K562 (cell line): ENCODE measurements at regions not wholly inside any gene's neighbourhood (a gene's known extent, or its start where the extent isn't known, plus 50 kb on each side); places are given as distances from the start of the nearest gene placed in this dataset.

Experiments used
- ATAC-seq: fragments of 200-7000 bp; cut with Tn5 transposase; 3 replicates; pipeline ENCODE4 v1.9.1; 2020; ENCODE audit warnings: moderate library complexity
- BruUV-seq: library from RNA; stranded (reverse); fragments of 400-500 nt; replicated peaks from 2 replicates; lab custom pipeline; 2021; lab: Mats Ljungman, UMichigan
- CTCF ChIA-PET: fragments of 300-600 bp; formaldehyde crosslinking; extraction: SDS; loops from one replicate; lab custom pipeline; 2021; ENCODE audit warnings: low intra/inter-chr PET ratio; lab: Yijun Ruan, JAX
- POLR2A ChIA-PET: fragments of 300-600, 350-650 bp; sonication (Branson Sonifier 250); formaldehyde crosslinking; extraction: SDS; loops from one replicate; lab custom pipeline; 2021; ENCODE audit warnings: antibody characterized with exemption, inconsistent platforms; lab: Yijun Ruan, JAX
- DNase-seq, 4 experiments: peaks; one replicate each; pipeline versions ENCODE4 v3.0.0 to v3.0.0-alpha.2; 2011 to 2018; ENCODE audit warnings: low spot score in 3 of 4, mixed read lengths in 3 of 4; ENCODE audit errors: extremely low read depth in 1 of 4
- FAIRE-seq: peaks from 2 replicates; lab custom pipeline; 2011; peaks lifted over from hg19 to GRCh38; lab: Jason Lieb, UNC
- H2AFZ ChIP-seq: 2 replicates; pipeline ENCODE4 v1.6.0; 2011; ENCODE audit warnings: low read depth, low read length, control low read depth, inconsistent platforms
- H3K27ac ChIP-seq: fragments of 200-600 bp; 3 replicates; pipeline ENCODE4 v1.8.0; 2011; ENCODE audit warnings: low read depth, mild to moderate bottlenecking, control low read depth, inconsistent platforms, low read length, moderate library complexity, mixed read lengths; ENCODE audit errors: extremely low read depth
- H3K27me3 ChIP-seq, 2 experiments: fragments of 300-600 bp in 1 of 2; 2 replicates in 1 of 2; 3 replicates in 1 of 2; pipeline versions ENCODE4 v1.6.0 to v1.8.0; 2011; ENCODE audit warnings: inconsistent platforms in 2 of 2, low read length in 2 of 2, mild to moderate bottlenecking in 1 of 2, mixed read lengths in 1 of 2, moderate library complexity in 1 of 2; ENCODE audit not compliant: control insufficient read depth in 2 of 2, insufficient read depth in 2 of 2
- H3K36me3 ChIP-seq: fragments of 300-600 bp; 3 replicates; pipeline ENCODE4 v1.8.0; 2011; ENCODE audit warnings: mild to moderate bottlenecking, low read length, inconsistent platforms; ENCODE audit not compliant: control insufficient read depth, insufficient read depth
- H3K4me1 ChIP-seq, 2 experiments: fragments of 200-600 bp in 1 of 2; replicated peaks in 1 of 2; 2 replicates in 1 of 2; 3 replicates in 1 of 2; pipeline versions ENCODE4 v1.5.1 to v1.8.0; 2011; ENCODE audit warnings: inconsistent platforms in 2 of 2, low read length in 2 of 2, mild to moderate bottlenecking in 1 of 2, mixed read lengths in 1 of 2, moderate library complexity in 1 of 2; ENCODE audit not compliant: control insufficient read depth in 2 of 2, insufficient read depth in 2 of 2
- H3K4me2 ChIP-seq: 2 replicates; pipeline ENCODE4 v1.6.1; 2011; ENCODE audit warnings: low read length, control low read depth, inconsistent platforms, mixed read lengths; ENCODE audit not compliant: insufficient read depth
- H3K4me3 ChIP-seq: fragments of 200-600 bp; sonication (generic), shearing (Covaris generic); 2 replicates; pipeline ENCODE4 v1.5.1; 2016; ENCODE audit warnings: control low read depth, inconsistent platforms
- H3K79me2 ChIP-seq: fragments of 200-600 bp; 3 replicates; pipeline ENCODE4 v1.8.0; 2011; ENCODE audit warnings: low read length, inconsistent platforms; ENCODE audit not compliant: control insufficient read depth, insufficient read depth
- H3K9ac ChIP-seq, 2 experiments: 2 replicates each; pipeline versions ENCODE4 v1.6.0 to v1.6.1; 2011; ENCODE audit warnings: low read depth in 2 of 2, low read length in 2 of 2, control low read depth in 1 of 2, inconsistent platforms in 1 of 2, mild to moderate bottlenecking in 1 of 2, mixed read lengths in 1 of 2; ENCODE audit not compliant: insufficient read depth in 1 of 2
- H3K9me1 ChIP-seq: one replicate; pipeline ENCODE4 v1.6.0; 2011; ENCODE audit warnings: inconsistent platforms, mild to moderate bottlenecking, low read length, moderate library complexity; ENCODE audit not compliant: control insufficient read depth, insufficient read depth
- H3K9me3 ChIP-seq: replicated peaks from 2 replicates; pipeline ENCODE4 v1.5.1; 2011; ENCODE audit warnings: low read depth, low read length, inconsistent platforms; ENCODE audit not compliant: control insufficient read depth, insufficient read depth
- H4K20me1 ChIP-seq: replicated peaks from 2 replicates; pipeline ENCODE4 v1.6.1; 2011; ENCODE audit warnings: low read length, inconsistent platforms, mixed read lengths; ENCODE audit not compliant: control insufficient read depth, insufficient read depth
- ADNP ChIP-seq: fragments of 200-800 bp; sonication (Bioruptor generic); IDR thresholded peaks from 2 replicates; pipeline ENCODE4 v1.6.1; 2016; ENCODE audit warnings: missing genetic modification characterization, missing compliant biosample characterization
- CHD7 ChIP-seq: fragments of 200-600 bp; sonication (generic); IDR thresholded peaks from one replicate; pipeline ENCODE4 v1.6.1; 2012; ENCODE audit warnings: mild to moderate bottlenecking, low read depth, low read length, inconsistent platforms
- ETV5 ChIP-seq: sonication (generic); formaldehyde crosslinking; IDR thresholded peaks from 2 replicates; pipeline ENCODE4 v1.4.0; 2020; ENCODE audit warnings: low read depth, mild to moderate bottlenecking, missing genetic modification reagents
- GATAD2A ChIP-seq: fragments of 450-650 bp; IDR thresholded peaks from 2 replicates; pipeline ENCODE4 v1.6.1; 2017
- JUND ChIP-seq, 2 experiments: IDR thresholded peaks; 2 replicates in 1 of 2; 3 replicates in 1 of 2; pipeline ENCODE4 v1.6.1; 2011; ENCODE audit warnings: borderline replicate concordance in 2 of 2, low read depth in 2 of 2, low read length in 2 of 2, improper control_type of control experiment in 1 of 2, missing biosample characterization in 1 of 2, missing genetic modification characterization in 1 of 2, missing genetic modification reagents in 1 of 2
- TRIM28 ChIP-seq: fragments of 450-650 bp; IDR thresholded peaks from 2 replicates; pipeline ENCODE4 v1.6.1; 2017
- WGBS: fragments of 100-300 bp; shearing (Covaris generic); methylation state at CpG from one replicate; pipeline ENCODE4 v1.1.6; 2016; ENCODE audit warnings: low coverage, mixed read lengths; ENCODE audit not compliant: insufficient coverage; ENCODE audit errors: missing lambda C conversion rate; 5-methylcytosine and 5-hydroxymethylcytosine counted together
- in situ Hi-C: fragments of 300-500 bp; cut with MboI; formaldehyde crosslinking; loops from 4 replicates; pipeline ENCODE4 v1.15.0; 2018; ENCODE audit warnings: inconsistent platforms, mixed read lengths
- intact Hi-C: fragments of 100-400 bp; cut with micrococcal nuclease; formaldehyde crosslinking; loops from 2 replicates; pipeline ENCODE4 v1.14.2; 2022
- TF ChIP-seq, protein P1 (sequence below): fragments of 250-450 bp; sonication (Bioruptor Pico); IDR thresholded peaks from 2 replicates; pipeline ENCODE4 v1.5.0; 2021; ENCODE audit warnings: mild to moderate bottlenecking, moderate library complexity

DNA sequence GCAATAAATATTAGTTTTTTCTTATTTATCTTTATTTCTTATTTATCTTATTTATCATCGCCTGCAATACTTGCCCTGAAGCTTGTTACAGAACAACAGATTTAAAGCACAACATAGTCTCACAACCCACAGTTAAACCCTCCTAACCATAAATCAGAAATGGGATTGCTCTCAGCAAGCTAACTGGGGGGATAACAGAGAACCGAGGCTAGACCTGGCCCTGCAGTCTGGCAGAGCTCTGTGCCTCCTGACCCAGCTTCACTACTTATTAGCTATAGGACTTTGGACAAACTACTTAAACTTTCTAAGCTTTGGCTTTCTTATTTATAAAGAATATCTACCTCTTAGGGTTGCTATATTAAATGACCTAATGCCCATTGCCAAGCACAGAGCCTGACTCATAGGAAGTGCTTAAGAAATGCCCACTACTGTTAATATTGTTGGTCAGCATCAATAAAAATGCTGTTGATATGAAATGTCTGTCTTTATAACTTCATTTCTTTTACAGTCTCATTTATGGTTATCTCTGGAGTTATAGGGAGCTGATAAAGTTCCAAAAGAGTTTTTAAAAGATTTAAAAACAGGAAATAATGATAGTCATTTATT lies 87.9 kb upstream of the BEND6 start:
- no peaks in the 10 kb centered on the region for H3K9me1 ChIP-seq
- H2AFZ ChIP-seq = no peak overlapping the region
- no peaks in the 10 kb centered on the region for H3K79me2 ChIP-seq
- H3K27ac ChIP-seq = no peak overlapping the region
- H3K36me3 ChIP-seq = no peaks in the 10 kb centered on the region
- in situ Hi-C loops = loop anchor here (25.0 kb wide), 1 partner anchor 505 kb away; no protein-coding TSS in a partner anchor
- H3K9me3 ChIP-seq = no peaks in the 10 kb centered on the region
- no peak for DNase-seq
- BruUV-seq = no TSS peak
- ChIA-PET POLR2A (no interaction called here), CTCF (no interaction called here)
- no peaks in the 10 kb centered on the region for H4K20me1 ChIP-seq
- no peaks in the 10 kb centered on the region for H3K27me3 ChIP-seq
- ATAC-seq = no peak
- intact Hi-C loops = no loop called here
- no peak for FAIRE-seq
- no peak overlapping the region for H3K4me3 ChIP-seq
- no peak overlapping the region for H3K9ac ChIP-seq
- no peaks in the 10 kb centered on the region; a peak in 2 of 5 replicates for H3K4me1 ChIP-seq
- H3K4me2 ChIP-seq = no peak overlapping the region
- 31% methylated on average over 2 of the region's 2 CpGs for WGBS
- TF ChIP-seq, protein P1, sequence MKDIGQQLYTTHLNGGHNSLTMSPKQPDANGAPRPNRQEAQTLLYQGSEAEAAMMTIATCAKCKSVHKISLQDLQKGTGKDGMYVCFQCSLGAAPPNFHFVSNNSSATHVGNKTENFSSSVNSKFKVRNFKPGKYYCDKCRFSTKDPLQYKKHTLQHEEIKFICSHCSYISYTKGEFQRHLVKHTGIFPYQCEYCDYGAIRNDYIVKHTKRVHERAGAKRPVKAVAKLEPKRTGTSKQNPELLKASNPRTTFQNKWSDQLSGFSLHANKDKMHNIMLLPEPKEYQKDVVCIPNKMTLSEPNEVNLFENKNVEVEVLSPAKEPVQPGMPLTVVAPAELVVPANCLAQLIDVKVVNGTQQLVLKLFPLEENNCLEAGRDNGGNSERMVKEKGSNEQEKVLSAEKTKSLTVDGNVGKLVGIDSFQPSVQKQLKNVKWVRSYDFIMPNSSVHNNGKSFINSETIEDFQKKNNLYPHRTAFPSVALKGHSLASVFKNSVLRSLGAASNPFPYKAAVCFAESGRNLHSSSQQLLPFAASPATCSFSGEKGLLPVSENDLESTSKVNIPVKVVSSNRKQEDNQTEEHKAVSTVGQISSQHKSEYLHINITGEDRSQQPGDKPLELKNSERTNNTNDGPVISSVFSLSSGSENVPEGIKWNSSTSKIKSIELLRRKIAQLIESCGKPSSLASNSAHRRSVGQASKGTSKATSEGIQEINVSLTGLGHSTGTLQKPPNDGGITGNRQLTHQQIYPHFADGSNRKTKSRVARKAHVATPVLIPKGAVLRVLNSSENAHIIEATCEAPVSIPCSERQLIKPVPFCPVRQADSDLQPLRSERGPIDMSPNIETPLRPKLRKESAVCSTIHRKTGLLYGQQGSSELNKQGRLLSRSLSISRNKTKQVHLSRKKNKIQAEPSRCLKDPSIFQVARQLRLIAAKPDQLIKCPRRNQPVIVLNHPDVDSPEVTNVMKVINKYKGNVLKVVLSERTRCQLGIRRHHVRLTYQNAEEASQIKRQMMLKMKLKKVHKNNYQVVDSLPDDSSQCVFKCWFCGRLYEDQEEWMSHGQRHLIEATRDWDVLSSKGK (CRISPR knock-in tag) = no peak
- TF ChIP-seq ETV5 (CRISPR knock-in tag) (no peak), JUND (IDR thresholded peaks at IDR 0.05; ENCODE audit: borderline replicate concordance, low read depth, low read length) (no peak), JUND (tag; IDR thresholded peaks at IDR 0.05; ENCODE audit: borderline replicate concordance, low read depth, low read length) (no peak), GATAD2A (no peak), CHD7 (no peak), ADNP (tag) (no peak), TRIM28 (no peak)
